HCT116 (cell line): ENCODE measurements at regions not wholly inside any gene's neighbourhood (a gene's known extent, or its start where the extent isn't known, plus 50 kb on each side); places are given as distances from the start of the nearest gene placed in this dataset.

Experiments used
- ATAC-seq: fragments of 200-7000 bp; cut with Tn5 transposase; 2 replicates; pipeline ENCODE4 v1.9.1; 2020; ENCODE audit warnings: mild to moderate bottlenecking, moderate library complexity
- BruUV-seq: library from RNA; stranded (reverse); fragments of 400-500 nt; replicated peaks from 2 replicates; lab custom pipeline; 2021; lab: Mats Ljungman, UMichigan
- CTCF ChIA-PET: fragments of 300-600 bp; sonication (Branson Sonifier 250); formaldehyde crosslinking; loops from one replicate; lab custom pipeline; 2021; ENCODE audit warnings: antibody characterized with exemption; lab: Charles Lee
- POLR2A ChIA-PET: fragments of 300-600, 350-600 bp; sonication (Branson Sonifier 250); formaldehyde crosslinking; loops from one replicate; lab custom pipeline; 2021; ENCODE audit warnings: antibody characterized with exemption; lab: Charles Lee
- RAD21 ChIA-PET, 2 experiments: fragments of 300-600 bp; sonication (Branson Sonifier 250); formaldehyde crosslinking; loops; one replicate each; lab custom pipeline; 2023; ENCODE audit warnings: low total read pairs in 2 of 2; ENCODE audit not compliant: uncharacterized antibody in 2 of 2, unreplicated experiment in 2 of 2, low non-redundant PET in 1 of 2; lab: Charles Lee
- DNase-seq: peaks from one replicate; pipeline ENCODE4 v3.0.0-alpha.2; 2010; ENCODE audit warnings: low read depth, low spot score
- H2AFZ ChIP-seq: fragments of 200-600 bp; shearing (Covaris generic), sonication (generic); 2 replicates; pipeline ENCODE4 v1.6.1; 2017; ENCODE audit warnings: low read depth, mixed run types, mixed read lengths, antibody characterized with exemption, low read length; ENCODE audit not compliant: poor library complexity, severe bottlenecking
- H3K27ac ChIP-seq: 2 replicates; pipeline ENCODE4 v1.5.1; 2012; ENCODE audit warnings: low read depth, low read length
- H3K27me3 ChIP-seq: fragments of 200-600 bp; sonication (generic); 2 replicates; pipeline ENCODE4 v1.6.1; 2016; ENCODE audit warnings: mixed run types, low read length, mixed read lengths; ENCODE audit not compliant: insufficient read depth
- H3K36me3 ChIP-seq, 2 experiments: fragments of 200-500 bp in 1 of 2; fragments of 200-600 bp in 1 of 2; sonication (Bioruptor generic) in 1 of 2; sonication (generic) in 1 of 2; 2 replicates each; pipeline versions ENCODE4 v1.5.1 to v1.6.1; 2014 to 2016; ENCODE audit warnings: low read length in 2 of 2, inconsistent platforms in 1 of 2, mixed read lengths in 1 of 2, mixed run types in 1 of 2; ENCODE audit not compliant: insufficient read depth in 2 of 2, control insufficient read depth in 1 of 2
- H3K4me1 ChIP-seq, 2 experiments: fragments of 200-600 bp in 1 of 2; sonication (generic) in 1 of 2; 2 replicates each; pipeline versions ENCODE4 v1.5.1 to v1.6.1; 2012 to 2017; ENCODE audit warnings: low read length in 2 of 2, inconsistent platforms in 1 of 2, mild to moderate bottlenecking in 1 of 2, mixed read lengths in 1 of 2, mixed run types in 1 of 2, moderate library complexity in 1 of 2; ENCODE audit not compliant: insufficient read depth in 2 of 2, control insufficient read depth in 1 of 2
- H3K4me2 ChIP-seq: fragments of 200-600 bp; sonication (generic); 2 replicates; pipeline ENCODE4 v1.6.1; 2017; ENCODE audit warnings: mixed run types, low read length, mixed read lengths
- H3K4me3 ChIP-seq, 2 experiments: fragments of 200-600 bp in 1 of 2; sonication (generic) in 1 of 2; replicated peaks in 1 of 2; 2 replicates each; pipeline ENCODE4 v1.5.1; 2011 to 2016; ENCODE audit warnings: low read length in 2 of 2, control low read depth in 1 of 2, low read depth in 1 of 2, mild to moderate bottlenecking in 1 of 2, mixed read lengths in 1 of 2, mixed run types in 1 of 2
- H3K79me2 ChIP-seq: fragments of 200-600 bp; sonication (generic); 2 replicates; pipeline ENCODE4 v1.6.1; 2017; ENCODE audit warnings: mild to moderate bottlenecking, mixed run types, low read length, moderate library complexity, mixed read lengths; ENCODE audit not compliant: insufficient read depth
- H3K9ac ChIP-seq: fragments of 200-600 bp; sonication (generic); 2 replicates; pipeline ENCODE4 v1.6.1; 2016; ENCODE audit warnings: low read length, mixed read lengths
- H3K9me2 ChIP-seq: fragments of 200-600 bp; sonication (generic), shearing (Covaris generic); 2 replicates; pipeline ENCODE4 v1.6.1; 2017; ENCODE audit warnings: mixed run types, mild to moderate bottlenecking, moderate library complexity; ENCODE audit not compliant: insufficient read depth
- H3K9me3 ChIP-seq, 2 experiments: fragments of 200-500 bp in 1 of 2; fragments of 200-600 bp in 1 of 2; sonication (Bioruptor generic) in 1 of 2; sonication (generic) in 1 of 2; 2 replicates each; pipeline ENCODE4 v1.6.1; 2014 to 2017; ENCODE audit warnings: low read length in 2 of 2, mixed read lengths in 2 of 2, inconsistent platforms in 1 of 2, low read depth in 1 of 2, mild to moderate bottlenecking in 1 of 2, mixed run types in 1 of 2, moderate library complexity in 1 of 2; ENCODE audit not compliant: control insufficient read depth in 1 of 2, insufficient read depth in 1 of 2
- H4K20me1 ChIP-seq: fragments of 200-600 bp; sonication (generic), shearing (Covaris generic); 2 replicates; pipeline ENCODE4 v1.6.1; 2017; ENCODE audit warnings: mixed run types, mild to moderate bottlenecking, moderate library complexity; ENCODE audit not compliant: insufficient read depth
- ELF1 ChIP-seq: IDR thresholded peaks from 2 replicates; pipeline ENCODE4 v1.6.1; 2012; ENCODE audit warnings: low read depth, borderline replicate concordance
- EZH2 ChIP-seq: fragments of 200-600 bp; sonication (generic); IDR thresholded peaks from 2 replicates; pipeline ENCODE4 v1.6.1; 2017; ENCODE audit warnings: antibody characterized with exemption, mixed run types
- EZH2phosphoT487 ChIP-seq: fragments of 200-600 bp; IDR thresholded peaks from 2 replicates; pipeline ENCODE4 v1.6.1; 2018; ENCODE audit warnings: antibody characterized with exemption, borderline replicate concordance
- MAX ChIP-seq: IDR thresholded peaks from 2 replicates; pipeline ENCODE4 v1.6.1; 2012
- POLR2A ChIP-seq: IDR thresholded peaks from 2 replicates; pipeline ENCODE4 v1.7.0; 2011; ENCODE audit warnings: borderline replicate concordance; ENCODE audit not compliant: insufficient read depth, insufficient read length; ENCODE audit errors: extremely low read depth
- SP1 ChIP-seq: IDR thresholded peaks from 2 replicates; pipeline ENCODE4 v1.6.1; 2012; ENCODE audit warnings: low read depth
- TCF7L2 ChIP-seq: IDR thresholded peaks from 2 replicates; pipeline ENCODE4 v1.7.0; 2011; ENCODE audit warnings: borderline replicate concordance, inconsistent platforms; ENCODE audit not compliant: insufficient read depth, insufficient read length; ENCODE audit errors: extremely low read depth
- YY1 ChIP-seq: IDR thresholded peaks from 2 replicates; pipeline ENCODE4 v1.6.1; 2011; ENCODE audit warnings: low read length, low read depth, moderate library complexity, mild to moderate bottlenecking; ENCODE audit not compliant: insufficient replicate concordance; ENCODE audit errors: extremely low read depth
- ZBTB33 ChIP-seq: IDR thresholded peaks from 2 replicates; pipeline ENCODE4 v1.6.1; 2011; ENCODE audit warnings: mild to moderate bottlenecking, low read length, moderate library complexity; ENCODE audit not compliant: insufficient replicate concordance; ENCODE audit errors: extremely low read depth
- ZFX ChIP-seq: fragments of 450-650 bp; IDR thresholded peaks from 2 replicates; pipeline ENCODE4 v1.6.1; 2017
- ZNF274 ChIP-seq: fragments of 200-500 bp; sonication (Bioruptor generic); IDR thresholded peaks from 2 replicates; pipeline ENCODE4 v1.6.1; 2014; ENCODE audit warnings: mild to moderate bottlenecking, low read depth, low read length, inconsistent platforms
- intact Hi-C: fragments of 100-400 bp; cut with micrococcal nuclease; formaldehyde crosslinking; loops from 2 replicates; pipeline ENCODE4 v1.10.0; 2022

- intact Hi-C loops, result loop anchor here (2.0 kb wide), 1 partner anchor 16 kb away; no protein-coding TSS in a partner anchor
These were observed 91.7 kb upstream of the PHACTR3 start for GRCh38 chr20:59512651-59513050.

GRCh38 chr20:59514554-59514953 lies 89.8 kb upstream of the PHACTR3 start:
- ATAC-seq (no peak), DNase-seq (no peak)
- no TSS peak for BruUV-seq
- H3K4me1 ChIP-seq, result peaks cover 3 to 4% of the 10 kb centered on the region in 2 experiments; a peak in 1 of 4 replicates
- H3K79me2 ChIP-seq, result no peaks in the 10 kb centered on the region
- no peaks in the 10 kb centered on the region for H3K9me2 ChIP-seq
- no peaks in the 10 kb centered on the region for H3K36me3 ChIP-seq
- ChIA-PET POLR2A (no interaction called here), RAD21 (no interaction called here), CTCF (interaction anchor here (1.0 to 3.2 kb wide), 4 partner anchors 12 to 59 kb away, joined by 3 to 34 read pairs (median 7); no protein-coding TSS in a partner anchor)
- no peak overlapping the region for H3K9ac ChIP-seq
- TF ChIP-seq MAX, result no peak
- TF ChIP-seq SP1, result no peak
- no peak for TF ChIP-seq ZNF274
- TF ChIP-seq TCF7L2, result no peak
- no peak for TF ChIP-seq ZBTB33
- TF ChIP-seq EZH2phosphoT487, result no peak
- TF ChIP-seq EZH2, result no peak
- no peak for TF ChIP-seq ZFX
- no peak for TF ChIP-seq YY1
- H3K4me2 ChIP-seq, result no peak overlapping the region
- no peaks in the 10 kb centered on the region for H3K9me3 ChIP-seq
- H3K27ac ChIP-seq, result no peak overlapping the region
- intact Hi-C loops, result no loop called here
- H4K20me1 ChIP-seq, result no peaks in the 10 kb centered on the region
- H2AFZ ChIP-seq, result no peak overlapping the region
- H3K4me3 ChIP-seq, result no peak overlapping the region
- peaks cover 34% of the 10 kb centered on the region; the same call in 1 of the 2 replicates for H3K27me3 ChIP-seq

More at GRCh38 chr20:59512651-59513050, 91.7 kb upstream of the PHACTR3 start:
- H3K9me3 ChIP-seq, result no peaks in the 10 kb centered on the region
- POLR2A ChIA-PET, result no interaction called here
- BruUV-seq, result no TSS peak
- CTCF ChIA-PET, result no interaction called here
- no peak overlapping the region for H3K4me2 ChIP-seq
- TF ChIP-seq POLR2A (no peak), MAX (no peak), ELF1 (no peak)
- no peak overlapping the region for H2AFZ ChIP-seq
- no peak for DNase-seq
- no peaks in the 10 kb centered on the region for H4K20me1 ChIP-seq
- no peak overlapping the region for H3K4me3 ChIP-seq
- no peaks in the 10 kb centered on the region for H3K36me3 ChIP-seq
- ATAC-seq, result no peak
- no peak overlapping the region for H3K9ac ChIP-seq
- RAD21 ChIA-PET, result no interaction called here
- H3K9me2 ChIP-seq, result no peaks in the 10 kb centered on the region
- H3K4me1 ChIP-seq, result peaks cover 3 to 4% of the 10 kb centered on the region in 2 experiments; a peak in 1 of 4 replicates
- no peak overlapping the region for H3K27ac ChIP-seq
- H3K79me2 ChIP-seq, result no peaks in the 10 kb centered on the region
- H3K27me3 ChIP-seq, result peaks cover 26% of the 10 kb centered on the region; the same call in 1 of the 2 replicates
